HG03442 (cell line): ENCODE measurements at regions not wholly inside any gene's neighbourhood (a gene's known extent, or its start where the extent isn't known, plus 50 kb on each side); places are given as distances from the start of the nearest gene placed in this dataset.

Experiments used
- ATAC-seq: cut with Tn5 transposase; IDR thresholded peaks from one replicate; pipeline ENCODE4 v1.9.1; 2021; ENCODE audit warnings: mild to moderate bottlenecking, moderate library complexity; ENCODE audit not compliant: unreplicated experiment

- peak; percentile 83 for ATAC-seq
Observed at GRCh38 chr18:27652480-27653121, 467.5 kb upstream of the CHST9 start.

GRCh38 chr18:27649621-27650020, 464.5 kb upstream of the CHST9 start:
- no peak for ATAC-seq

- ATAC-seq = no peak
Observed at GRCh38 chr18:27645929-27646328, 460.8 kb upstream of the CHST9 start.

- ATAC-seq = no peak
Observed at GRCh38 chr18:27636576-27637085, 451.5 kb upstream of the CHST9 start.

GRCh38 chr18:27632706-27633105, 447.6 kb upstream of the CHST9 start:
- ATAC-seq = no peak

GRCh38 chr18:27627927-27628326, 442.8 kb upstream of the CHST9 start:
- ATAC-seq = no peak

GRCh38 chr18:27621236-27621890, 436.3 kb upstream of the CHST9 start:
- ATAC-seq = no peak

- ATAC-seq = no peak
Observed at GRCh38 chr18:27619906-27620305, 434.8 kb upstream of the CHST9 start.

- no peak for ATAC-seq
Observed at GRCh38 chr18:27619090-27619772, 434.1 kb upstream of the CHST9 start.

GRCh38 chr18:27616324-27616723, 431.2 kb upstream of the CHST9 start:
- ATAC-seq = no peak

- ATAC-seq = no peak
Observed at GRCh38 chr18:27614951-27615844, 430.1 kb upstream of the CHST9 start.

GRCh38 chr18:27609221-27609620, 424.1 kb upstream of the CHST9 start:
- no peak for ATAC-seq

- ATAC-seq = no peak
Observed at GRCh38 chr18:27608742-27609141, 423.6 kb upstream of the CHST9 start.

- ATAC-seq = no peak
Observed at GRCh38 chr18:27608174-27608573, 423.1 kb upstream of the CHST9 start.

- ATAC-seq = no peak
Observed at GRCh38 chr18:27606741-27607140, 421.6 kb upstream of the CHST9 start.

- ATAC-seq = peak; percentile 86
Observed at GRCh38 chr18:27605107-27605834, 420.2 kb upstream of the CHST9 start.

- no peak for ATAC-seq
Observed at GRCh38 chr18:27604583-27604982, 419.5 kb upstream of the CHST9 start.

- ATAC-seq = no peak
Observed at GRCh38 chr18:27602092-27602491, 417.0 kb upstream of the CHST9 start.

GRCh38 chr18:27600245-27600644, 415.1 kb upstream of the CHST9 start:
- no peak for ATAC-seq

GRCh38 chr18:27599202-27599829, 414.2 kb upstream of the CHST9 start:
- ATAC-seq = peak; percentile 86
